ENCODE measurements at regions not wholly inside any gene's neighbourhood (a gene's known extent, or its start where the extent isn't known, plus 50 kb on each side); places are given as distances from the start of the nearest gene placed in this dataset.

GRCh38 chr2:8508766-8509165 lies 173.1 kb upstream of the ID2 start:
- in situ Hi-C loops (cut with MboI) = no loop called here
- Histone ChIP-seq H2AFZ (ENCODE audit: low read depth, low read length) (no peak overlapping the region), H3K36me3 (ENCODE audit: control insufficient read depth, insufficient read depth, low read length) (no peaks in the 10 kb centered on the region), H3K9me3 (replicated peaks; ENCODE audit: control insufficient read depth, insufficient read depth, low read depth, low read length) (peaks cover 2% of the 10 kb centered on the region; the same call in 1 of the 2 replicates), H3K9me1 (ENCODE audit: control insufficient read depth, insufficient read depth, low read length) (no peaks in the 10 kb centered on the region), H3K27ac (ENCODE audit: extremely low read depth, low read depth, low read length) (no peak overlapping the region), H3K4me2 (ENCODE audit: insufficient read depth, low read length) (no peak overlapping the region), H3K4me1 (replicated peaks in 1 of 2; ENCODE audit: control insufficient read depth in 2 of 2, insufficient read depth in 2 of 2, low read length in 2 of 2) (no peaks in the 10 kb centered on the region), H3K27me3 (ENCODE audit: control insufficient read depth in 2 of 2, insufficient read depth in 2 of 2, low read length in 2 of 2) (peaks cover 8 to 58% of the 10 kb centered on the region in 2 experiments), H4K20me1 (replicated peaks; ENCODE audit: control insufficient read depth, insufficient read depth, low read length) (no peaks in the 10 kb centered on the region), H3K79me2 (ENCODE audit: control insufficient read depth, insufficient read depth, low read length) (no peaks in the 10 kb centered on the region), H3K9ac (ENCODE audit: insufficient read depth in 1 of 2, low read depth in 2 of 2, low read length in 2 of 2) (no peak overlapping the region), H3K4me3 (no peak overlapping the region)
- intact Hi-C loops (cut with micrococcal nuclease) = no loop called here
- BruUV-seq (replicated peaks) = no TSS peak
- POLR2A ChIA-PET = interaction anchor here (0.6 to 0.7 kb wide), 2 partner anchors 66 to 174 kb away, joined by 3 to 4 read pairs; no protein-coding TSS in a partner anchor
- no peak for FAIRE-seq
- CTCF ChIA-PET (ENCODE audit: low intra/inter-chr PET ratio) = no interaction called here
- no peak for TF ChIP-seq ZNF445 (CRISPR knock-in tag; IDR thresholded peaks at IDR 0.05; ENCODE audit: low read depth)
- no peak for TF ChIP-seq ARID3A (IDR thresholded peaks at IDR 0.05; ENCODE audit: borderline replicate concordance, low read depth, low read length)
- TF ChIP-seq SMARCE1 (IDR thresholded peaks at IDR 0.05) = no peak
- no peak for TF ChIP-seq EHMT2 (IDR thresholded peaks at IDR 0.05)
- TF ChIP-seq CHCHD3 (CRISPR knock-in tag; IDR thresholded peaks at IDR 0.05) = no peak
- no peak for TF ChIP-seq KLF10 (CRISPR knock-in tag; IDR thresholded peaks at IDR 0.05)
- no peak for TF ChIP-seq ATF3 (IDR thresholded peaks at IDR 0.05)
- TF ChIP-seq ATF3 (CRISPR knock-in tag; conservative IDR thresholded peaks at IDR 0.05) = no peak
- no peak for TF ChIP-seq POLR2H (tag; IDR thresholded peaks at IDR 0.05; ENCODE audit: low read depth)
- TF ChIP-seq ETS2 (tag; IDR thresholded peaks at IDR 0.05; ENCODE audit: borderline replicate concordance, poor library complexity, severe bottlenecking) = no peak
- no peak for TF ChIP-seq ZNF785 (CRISPR knock-in tag; IDR thresholded peaks at IDR 0.05)
- no peak for TF ChIP-seq MXI1 (IDR thresholded peaks at IDR 0.05; ENCODE audit: low read depth, low read length)
- TF ChIP-seq HNRNPK (IDR thresholded peaks at IDR 0.05; ENCODE audit: low read depth, low read length, poor library complexity, severe bottlenecking) = no peak
- no peak for TF ChIP-seq DIDO1 (tag; IDR thresholded peaks at IDR 0.05; ENCODE audit: low read depth)
- no peak for TF ChIP-seq MCM5 (IDR thresholded peaks at IDR 0.05; ENCODE audit: low read depth)
- TF ChIP-seq HMG20A (CRISPR knock-in tag; conservative IDR thresholded peaks at IDR 0.05) = no peak
- no peak for TF ChIP-seq ZNF282 (CRISPR knock-in tag; IDR thresholded peaks at IDR 0.05)
- no peak for TF ChIP-seq KLF1 (tag; IDR thresholded peaks at IDR 0.05)
- no peak for TF ChIP-seq RCOR1 (IDR thresholded peaks at IDR 0.05; ENCODE audit: borderline replicate concordance in 1 of 2, low read depth in 2 of 2, low read length in 2 of 2)
- TF ChIP-seq ZNF133 (CRISPR knock-in tag; IDR thresholded peaks at IDR 0.05) = no peak
- no peak for TF ChIP-seq GTF2A2 (tag; IDR thresholded peaks at IDR 0.05)
- ATAC-seq = no peak
- DNase-seq (ENCODE audit: extremely low read depth in 1 of 4, low spot score in 3 of 4) = no peak
- WGBS (ENCODE audit: insufficient coverage, low coverage, missing lambda C conversion rate) = 5% methylated on average over 5 of the region's 5 CpGs

Measured in K562 (cell line).